ENCODE measurements at regions not wholly inside any gene's neighbourhood (a gene's known extent, or its start where the extent isn't known, plus 50 kb on each side); places are given as distances from the start of the nearest gene placed in this dataset.
A peak's percentile ranks its signal among the peaks of the same experiment; 100 is the strongest.

GRCh38 chr3:82938821-82939328 lies 1177.4 kb upstream of the GBE1 start:
- DNase-seq: no peak

DNA sequence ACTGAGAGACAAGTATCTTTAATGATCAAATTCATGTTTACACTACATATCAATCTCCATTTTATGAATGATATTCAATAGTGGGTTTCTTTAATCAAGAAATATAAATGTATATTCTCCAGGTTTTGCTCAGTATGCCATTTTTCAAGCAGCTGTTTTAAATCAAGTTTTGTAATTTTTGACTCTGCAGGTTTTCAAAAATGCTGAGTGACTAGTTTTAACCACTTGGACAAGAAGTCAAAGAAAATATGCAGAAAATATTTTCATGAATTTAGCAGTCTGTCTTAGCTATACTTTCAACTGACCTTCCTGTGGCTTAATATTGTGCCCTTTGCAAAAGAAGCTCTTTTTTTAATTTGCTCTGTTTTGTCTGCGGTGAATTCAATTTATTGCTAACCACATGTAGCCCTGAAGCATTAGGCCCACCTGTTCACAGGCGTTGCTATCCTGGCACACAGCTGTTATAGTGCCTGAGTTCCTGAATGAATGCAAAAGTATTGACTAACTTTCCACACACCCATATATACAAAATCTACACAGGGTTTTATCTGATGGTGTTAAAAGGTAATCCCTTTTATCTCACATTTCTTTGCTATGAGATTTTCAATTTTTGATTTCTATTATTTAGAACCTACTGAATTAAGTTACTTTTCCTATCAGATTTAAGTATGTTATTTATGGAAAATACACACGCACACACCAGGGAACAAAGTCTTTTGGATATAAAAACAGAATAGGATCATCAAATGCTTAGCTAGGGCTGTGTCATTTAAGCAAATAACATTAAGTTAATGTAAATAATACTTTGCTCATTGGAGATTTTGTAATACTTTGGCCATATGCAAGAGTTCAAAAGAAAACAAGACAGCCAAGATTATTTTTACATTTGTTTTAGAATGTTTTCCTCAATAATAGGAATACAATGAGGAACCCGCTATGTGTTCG lies 1166.1 kb upstream of the GBE1 start:
- DNase-seq: peak; percentile 1

DNA sequence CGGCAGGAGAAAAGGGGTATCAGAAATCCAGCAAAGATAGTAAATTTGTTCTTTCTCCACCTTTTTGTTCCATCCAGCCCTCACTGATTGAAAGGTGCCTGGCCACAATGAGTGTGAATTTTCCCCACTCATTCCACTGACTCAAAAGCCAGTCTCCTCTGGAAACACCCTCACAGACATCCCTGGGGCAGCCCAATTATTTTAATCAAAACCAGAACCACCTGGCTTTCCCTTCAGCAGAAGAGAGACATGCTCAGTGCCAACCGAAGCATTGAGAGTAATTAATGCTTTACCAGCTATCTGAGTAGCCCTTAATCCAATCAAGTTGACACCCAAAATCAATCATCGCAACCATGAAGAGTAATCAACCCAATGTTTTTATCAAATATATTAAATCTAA lies 1129.6 kb upstream of the GBE1 start:
- no peak for DNase-seq

DNA sequence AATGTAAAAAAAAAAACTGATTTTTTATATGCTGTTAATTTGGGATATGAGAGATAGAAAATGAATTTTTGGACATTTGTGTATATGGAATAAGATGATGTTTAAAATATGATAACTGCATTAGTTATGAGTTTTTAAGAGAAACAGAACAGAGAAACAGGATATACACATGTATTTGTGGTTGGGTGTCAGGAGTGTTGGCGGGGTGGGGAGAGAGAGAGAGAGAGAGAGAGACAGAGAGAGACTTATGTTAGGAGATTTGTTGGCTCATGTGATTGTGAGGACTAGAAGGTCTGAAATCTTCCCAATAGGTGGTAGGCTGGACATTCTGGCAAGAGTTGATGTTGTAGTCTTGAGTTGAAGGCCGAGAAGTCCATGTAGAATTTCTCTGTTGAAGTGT lies 1121.6 kb upstream of the GBE1 start:
- DNase-seq: no peak

DNA sequence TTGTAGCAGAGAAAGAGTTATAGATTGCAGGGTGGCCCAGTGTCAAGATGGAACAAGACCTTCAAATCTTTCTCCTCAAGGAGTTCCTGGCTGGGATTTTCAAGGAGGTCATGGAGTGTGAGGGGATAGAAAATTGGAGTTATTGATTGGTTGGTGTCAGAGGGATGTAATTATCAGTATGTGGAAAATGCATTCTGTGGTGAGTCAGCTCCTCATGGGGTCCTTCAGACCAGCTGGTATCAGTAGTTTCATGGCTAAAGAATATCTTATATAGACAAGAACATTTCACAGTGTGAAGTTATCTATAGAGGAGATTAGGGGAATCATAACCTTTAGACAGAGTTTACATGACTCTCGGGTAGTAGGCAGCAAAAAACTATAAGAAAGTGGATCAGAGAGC lies 1114.0 kb upstream of the GBE1 start:
- DNase-seq: peak; percentile 45

DNA sequence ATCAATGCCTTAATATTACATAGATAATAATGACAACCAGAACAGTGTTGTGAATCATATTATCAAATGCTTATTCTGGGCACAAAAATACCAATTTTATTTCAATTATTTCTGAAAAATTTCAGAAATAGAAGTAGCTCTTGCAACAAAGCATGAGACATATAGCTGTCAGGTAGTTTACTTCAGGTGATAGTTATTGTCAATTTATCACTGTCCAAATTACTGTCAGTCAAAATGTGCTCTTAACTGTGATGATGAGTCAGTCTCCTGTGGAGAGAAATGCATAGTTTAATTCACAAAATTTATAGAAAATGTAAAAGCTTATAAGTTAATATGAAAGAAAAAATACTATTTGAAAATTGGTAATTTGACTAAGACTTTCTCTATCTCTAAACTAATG lies 1078.4 kb upstream of the GBE1 start:
- DNase-seq: no peak

- no peak for DNase-seq
Observed at GRCh38 chr3:82834098-82834497, 1072.7 kb upstream of the GBE1 start.

- no peak for DNase-seq
Observed at GRCh38 chr3:82824491-82824890, 1063.0 kb upstream of the GBE1 start.

DNA sequence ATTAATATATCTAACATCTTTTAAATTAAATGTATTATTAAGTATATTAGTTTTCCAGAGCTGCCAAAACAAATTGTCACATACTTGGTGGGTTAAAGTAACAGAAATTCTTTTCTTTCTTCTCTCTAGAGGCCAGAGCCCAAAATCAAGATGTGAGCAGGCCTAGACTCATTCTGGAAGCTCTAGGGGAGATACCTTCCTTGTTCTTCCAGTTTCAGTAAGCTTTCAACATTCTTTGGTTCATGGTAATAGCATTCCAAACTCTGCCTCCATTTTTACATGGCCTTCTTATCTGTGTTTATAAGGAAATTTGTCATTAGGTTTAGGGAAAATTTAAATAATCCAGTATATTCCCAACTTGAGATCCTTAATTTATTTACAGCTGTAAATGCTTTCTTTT lies 1054.6 kb upstream of the GBE1 start:
- no peak for DNase-seq

DNA sequence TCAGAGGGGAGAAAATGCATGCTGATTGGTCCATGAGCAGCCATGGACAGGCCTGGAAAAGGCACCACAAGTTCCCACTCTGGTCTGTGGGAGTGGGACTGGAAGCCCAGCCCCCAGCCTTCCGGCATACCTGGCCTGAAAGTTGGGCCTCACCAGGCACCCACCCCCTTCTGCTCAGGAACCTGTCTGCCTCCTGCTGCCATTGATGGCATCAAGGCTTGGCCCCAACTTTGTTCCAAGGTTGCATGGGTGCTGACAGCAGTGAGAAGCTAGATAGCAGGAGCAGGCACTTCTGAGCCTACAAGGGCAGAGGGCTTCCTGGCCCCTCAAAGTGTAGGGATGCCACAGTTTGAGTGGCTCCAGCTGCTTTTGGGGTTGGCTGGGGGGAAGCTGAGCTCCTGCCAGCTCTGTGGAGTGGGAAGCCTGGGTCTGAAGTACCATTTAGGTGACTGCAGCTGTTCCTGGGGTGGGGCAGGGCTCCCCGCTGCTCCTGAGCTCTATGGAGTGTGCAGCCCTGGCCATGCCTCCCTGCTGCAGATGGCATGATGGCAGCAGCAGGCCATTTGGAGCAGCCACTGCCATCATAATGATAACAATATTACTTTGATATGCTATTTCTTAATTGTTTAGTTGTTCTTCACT lies 1054.1 kb upstream of the GBE1 start:
- DNase-seq: no peak

- DNase-seq: no peak
Observed at GRCh38 chr3:82814660-82815059, 1053.2 kb upstream of the GBE1 start.

GRCh38 chr3:82807781-82808180 lies 1046.3 kb upstream of the GBE1 start:
- DNase-seq: no peak

GRCh38 chr3:82802501-82802900 lies 1041.1 kb upstream of the GBE1 start:
- no peak for DNase-seq

- no peak for DNase-seq
Observed at GRCh38 chr3:82800248-82800647, 1038.8 kb upstream of the GBE1 start.

DNA sequence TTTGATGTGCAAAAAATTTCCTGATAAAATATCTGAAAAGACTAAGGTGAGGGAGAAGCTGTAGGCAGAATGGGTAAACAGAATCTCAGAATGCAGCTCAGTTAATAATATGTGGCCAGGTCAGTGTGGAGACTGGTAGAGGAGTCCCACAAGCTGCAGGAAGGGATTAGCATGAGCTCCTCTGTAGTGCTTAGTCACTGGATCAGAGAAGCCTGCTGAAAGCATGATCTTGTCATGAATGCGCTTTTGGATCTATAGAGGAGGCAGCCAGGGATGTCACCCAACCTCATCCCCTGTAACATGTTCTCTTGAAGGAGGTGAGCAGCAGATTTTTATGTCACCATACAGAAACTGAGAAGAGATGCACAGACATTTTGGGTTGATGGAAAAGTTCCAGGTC lies 1035.3 kb upstream of the GBE1 start:
- DNase-seq: no peak

GRCh38 chr3:82791241-82791640 lies 1029.8 kb upstream of the GBE1 start:
- DNase-seq: no peak

GRCh38 chr3:82790307-82791097 lies 1029.1 kb upstream of the GBE1 start:
- no peak for DNase-seq

- DNase-seq: no peak
Observed at GRCh38 chr3:82783194-82783593, 1021.7 kb upstream of the GBE1 start.

- DNase-seq: no peak
Observed at GRCh38 chr3:82773207-82773606, 1011.8 kb upstream of the GBE1 start.

DNA sequence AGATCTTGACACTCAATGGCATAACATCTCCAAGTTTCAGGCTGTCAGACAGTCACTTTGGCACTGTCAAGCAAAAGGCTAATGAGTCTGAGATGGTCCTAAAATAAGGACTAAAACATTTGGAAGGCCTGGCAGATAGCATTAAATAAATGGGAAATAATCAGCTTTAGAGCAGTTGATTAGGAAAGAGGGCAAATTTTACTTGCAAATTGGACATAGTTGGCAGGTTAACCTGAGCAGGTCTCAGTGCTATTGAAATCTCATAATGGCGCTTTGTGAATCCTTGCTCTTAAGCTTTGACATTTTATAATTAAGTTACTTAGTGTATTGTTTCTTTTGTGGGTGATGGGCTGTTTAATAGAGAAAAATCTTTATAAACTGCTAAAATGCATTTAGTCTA lies 1003.1 kb upstream of the GBE1 start:
- no peak for DNase-seq

DNA sequence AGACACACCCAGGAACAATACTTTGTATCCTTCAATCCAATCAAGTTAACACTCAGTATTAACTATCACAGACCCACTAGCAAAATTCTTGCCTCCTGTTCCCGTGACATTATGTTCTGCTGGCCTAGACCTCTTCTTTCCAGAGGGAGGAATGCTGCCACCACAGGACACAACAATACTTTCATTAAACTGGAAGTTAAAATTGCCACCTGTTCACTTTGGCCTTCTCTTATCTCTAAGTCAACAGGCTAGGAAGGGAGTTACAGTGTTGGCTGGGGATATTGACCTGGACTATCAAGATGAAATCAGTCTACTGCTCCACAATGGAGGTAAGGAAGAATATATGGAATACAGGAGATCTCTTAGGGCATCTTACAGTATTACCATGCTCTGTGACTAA lies 1000.4 kb upstream of the GBE1 start:
- DNase-seq: no peak

DNA sequence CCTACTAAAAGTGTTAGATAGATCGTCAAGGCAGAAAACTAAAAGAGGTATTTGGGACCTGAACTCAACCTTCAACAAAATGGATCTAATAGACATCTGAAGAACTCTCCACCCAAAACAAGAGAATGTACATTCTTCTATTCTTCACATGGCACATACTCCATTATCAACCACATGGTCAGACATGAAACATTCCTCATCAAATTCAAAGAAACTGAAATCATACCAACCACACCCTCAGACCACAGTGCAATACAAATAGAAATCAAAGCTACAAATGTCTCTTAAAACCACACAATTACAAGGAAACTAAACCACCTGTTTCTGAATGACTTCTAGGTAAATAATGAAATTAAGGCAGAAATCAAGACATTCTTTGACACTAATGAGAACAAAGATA lies 984.1 kb upstream of the GBE1 start:
- no peak for DNase-seq

- DNase-seq: no peak
Observed at GRCh38 chr3:82743196-82743595, 981.8 kb upstream of the GBE1 start.
